Activated T-cell treated with anti-CD3 and anti-CD28 coated beads, Interleukin-2, amount 50 U/mL, for 72 hours (primary cell): ENCODE measurements at regions not wholly inside any gene's neighbourhood (a gene's known extent, or its start where the extent isn't known, plus 50 kb on each side); places are given as distances from the start of the nearest gene placed in this dataset.

Experiments
- ATAC-seq, 2 donors: fragments of 150-1000 bp; cut with Tn5 transposase; replicated peaks in 1 of 2; 2 replicates each; pipeline ENCODE4 v1.10.0; 2021; ENCODE audit warnings: moderate library complexity in 2 of 2, mild to moderate bottlenecking in 1 of 2
- DNase-seq, 2 donors: peaks; one replicate each; pipeline ENCODE4 v3.0.0; 2021 to 2022; ENCODE audit warnings: mixed read lengths in 1 of 2
- H3K27ac Mint-ChIP-seq: one replicate; pipeline ENCODE4 v1.8.0; 2022; ENCODE audit warnings: mild to moderate bottlenecking, moderate library complexity, mixed read lengths
- H3K27me3 Mint-ChIP-seq: one replicate; pipeline ENCODE4 v1.8.0; 2022; ENCODE audit warnings: low read depth, mixed read lengths
- H3K36me3 Mint-ChIP-seq, 2 donors: one replicate each; pipeline ENCODE4 v1.8.0; 2022; ENCODE audit warnings: mixed read lengths in 2 of 2, mild to moderate bottlenecking in 1 of 2; ENCODE audit not compliant: insufficient read depth in 2 of 2
- H3K4me1 Mint-ChIP-seq: one replicate; pipeline ENCODE4 v1.8.0; 2022; ENCODE audit warnings: low read depth, mixed read lengths
- H3K4me3 Mint-ChIP-seq, 2 donors: one replicate each; pipeline ENCODE4 v1.8.0; 2022; ENCODE audit warnings: mild to moderate bottlenecking in 2 of 2, mixed read lengths in 2 of 2, moderate library complexity in 2 of 2
- H3K9me3 Mint-ChIP-seq, 2 donors: one replicate each; pipeline ENCODE4 v1.8.0; 2022; ENCODE audit warnings: mixed read lengths in 2 of 2

DNA sequence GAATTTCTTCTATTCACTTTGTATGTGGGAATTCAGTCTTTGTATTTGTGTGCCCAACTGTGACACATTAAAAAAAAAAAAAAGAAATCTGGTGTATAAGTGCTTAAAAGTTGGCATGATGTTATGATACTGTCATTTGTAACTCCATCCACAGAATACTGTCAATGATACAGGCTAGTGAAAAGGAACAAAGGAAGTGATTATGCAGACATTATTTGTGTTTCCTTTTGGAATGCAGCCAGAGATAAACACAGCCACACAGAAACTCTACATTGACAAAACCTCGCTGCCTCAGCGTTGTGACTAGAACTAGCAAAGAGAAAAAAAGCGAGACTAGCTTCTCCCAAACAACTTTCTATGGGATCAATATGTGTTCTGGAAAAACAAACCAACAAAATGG lies 519.2 kb upstream of the AGTR1 start:
- DNase-seq (no peak), ATAC-seq (no peak)
- Mint-ChIP-seq H3K36me3 (no peaks in the 10 kb centered on the region), H3K27me3 (no peaks in the 10 kb centered on the region), H3K27ac (no peak overlapping the region), H3K4me1 (no peaks in the 10 kb centered on the region), H3K4me3 (no peak overlapping the region), H3K9me3 (peaks cover 0 to 3% of the 10 kb centered on the region in 2 donors)

DNA sequence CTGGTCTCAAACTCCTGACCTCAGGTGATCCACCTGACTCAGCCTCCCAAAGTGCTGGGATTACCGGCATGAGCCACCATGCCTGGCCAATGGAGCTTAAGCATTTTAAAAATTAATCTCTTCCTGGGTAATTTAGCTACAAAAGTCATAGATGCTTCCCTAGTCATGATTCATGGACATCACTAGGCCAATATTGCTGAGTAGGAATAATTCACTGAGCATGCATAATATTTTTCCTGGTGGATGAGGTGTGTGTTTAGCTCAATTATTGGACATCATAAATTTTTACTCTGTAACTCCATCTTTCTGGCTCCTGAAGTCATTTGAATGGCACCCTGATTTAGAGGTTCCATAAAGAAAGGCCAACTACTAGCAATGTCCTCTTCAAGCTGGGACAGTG lies 512.9 kb upstream of the AGTR1 start:
- ATAC-seq (no peak), DNase-seq (no peak)
- Mint-ChIP-seq H3K4me1 (no peaks in the 10 kb centered on the region), H3K36me3 (no peaks in the 10 kb centered on the region), H3K4me3 (no peak overlapping the region), H3K27me3 (no peaks in the 10 kb centered on the region), H3K9me3 (peaks cover 0 to 3% of the 10 kb centered on the region in 2 donors), H3K27ac (no peak overlapping the region)

DNA sequence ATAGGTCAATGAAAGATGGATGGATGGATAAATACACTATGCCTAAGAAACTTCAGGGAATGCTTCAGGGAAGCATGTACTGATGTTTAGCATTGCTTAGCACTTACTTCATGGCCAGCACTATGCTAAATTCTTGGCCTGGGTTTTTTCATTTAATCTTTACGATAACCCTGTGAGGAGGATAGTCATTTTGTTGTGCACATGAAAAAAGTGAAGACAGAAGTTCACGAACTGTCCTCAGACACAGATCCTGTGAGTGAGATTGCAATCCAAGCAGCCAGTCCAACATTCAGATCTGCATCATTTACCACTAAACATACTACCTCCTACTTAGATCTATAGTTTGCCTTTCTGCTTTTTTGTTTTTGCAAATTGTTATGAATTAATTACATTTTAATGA lies 510.8 kb upstream of the AGTR1 start:
- H3K4me3 Mint-ChIP-seq, result no peak overlapping the region
- H3K36me3 Mint-ChIP-seq, result no peaks in the 10 kb centered on the region
- H3K9me3 Mint-ChIP-seq, result peaks cover 0 to 1% of the 10 kb centered on the region in 2 donors
- H3K27ac Mint-ChIP-seq, result no peak overlapping the region
- no peak for ATAC-seq
- no peaks in the 10 kb centered on the region for H3K4me1 Mint-ChIP-seq
- H3K27me3 Mint-ChIP-seq, result no peaks in the 10 kb centered on the region
- no peak for DNase-seq

DNA sequence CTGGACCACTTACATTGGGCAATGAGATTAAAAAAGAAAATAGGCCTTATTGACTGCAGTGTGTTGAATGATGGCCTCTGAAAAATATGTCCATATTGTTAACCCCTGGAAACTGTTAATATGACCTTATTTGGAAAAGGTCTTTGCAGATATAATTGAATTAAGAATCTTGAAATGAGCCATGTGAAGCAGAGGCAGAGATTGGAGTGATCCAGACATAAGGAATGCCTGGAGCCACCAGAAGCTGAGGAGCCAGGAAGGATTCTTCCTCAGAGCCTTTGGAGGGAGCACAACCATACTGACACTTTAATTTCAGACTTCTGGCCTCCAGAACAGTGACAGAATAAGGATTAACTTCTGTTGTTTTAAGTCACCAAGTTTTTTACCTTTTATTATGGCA lies 510.4 kb upstream of the AGTR1 start:
- Mint-ChIP-seq H3K9me3 (peaks cover 0 to 1% of the 10 kb centered on the region in 2 donors), H3K27ac (no peak overlapping the region), H3K4me1 (no peaks in the 10 kb centered on the region), H3K36me3 (no peaks in the 10 kb centered on the region), H3K27me3 (no peaks in the 10 kb centered on the region), H3K4me3 (no peak overlapping the region)
- ATAC-seq, result no peak
- no peak for DNase-seq

DNA sequence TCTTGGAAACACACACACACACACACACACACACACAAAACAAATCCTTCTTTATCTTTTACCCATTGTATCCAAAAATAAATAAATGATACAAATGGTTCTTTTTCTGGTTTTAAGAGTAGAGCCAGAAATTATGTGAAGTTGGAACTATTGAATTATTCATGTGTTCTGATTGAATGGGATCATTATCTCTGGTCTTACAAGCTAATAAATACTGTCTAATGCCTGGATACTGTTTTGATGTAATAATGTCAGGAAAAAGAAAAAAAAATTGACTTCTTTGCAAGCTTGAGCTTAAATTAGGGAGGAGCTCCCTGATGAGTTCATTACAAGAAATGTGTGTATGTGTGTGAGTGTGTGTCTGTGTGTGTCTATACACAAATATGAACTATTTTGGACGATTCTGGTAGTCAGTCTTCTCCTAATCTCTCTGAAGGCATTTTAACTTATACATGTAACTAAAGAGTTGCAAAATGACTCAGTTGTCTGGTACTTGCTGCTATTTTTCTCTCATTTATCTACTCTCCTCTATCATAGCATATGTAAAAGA lies 507.2 kb upstream of the AGTR1 start:
- Mint-ChIP-seq H3K9me3 (peaks cover 0 to 3% of the 10 kb centered on the region in 2 donors), H3K27ac (no peak overlapping the region), H3K4me3 (no peak overlapping the region), H3K4me1 (no peaks in the 10 kb centered on the region), H3K27me3 (no peaks in the 10 kb centered on the region), H3K36me3 (no peaks in the 10 kb centered on the region)
- DNase-seq (no peak), ATAC-seq (no peak)

DNA sequence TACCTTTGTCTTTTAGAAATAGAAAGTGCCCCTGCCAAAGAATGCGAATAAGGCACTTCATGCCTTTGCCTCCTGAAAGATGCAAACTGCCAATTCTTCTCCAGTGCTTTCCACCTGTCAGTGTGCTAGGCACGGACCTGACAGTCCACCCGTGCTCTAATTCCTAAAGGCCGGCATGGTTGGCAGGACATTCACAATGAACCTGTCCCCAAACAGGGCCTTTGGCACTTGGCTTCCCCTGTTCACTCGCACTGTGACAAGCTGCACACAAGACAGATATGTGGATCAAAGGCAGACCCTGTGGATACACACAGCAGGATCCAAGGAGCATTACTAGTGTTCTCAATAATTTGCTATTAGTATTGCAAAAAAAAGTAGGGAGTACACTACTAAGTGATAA lies 505.7 kb upstream of the AGTR1 start:
- ATAC-seq (no peak), DNase-seq (no peak)
- Mint-ChIP-seq H3K4me3 (no peak overlapping the region), H3K27me3 (no peaks in the 10 kb centered on the region), H3K9me3 (peaks cover 0 to 2% of the 10 kb centered on the region in 2 donors), H3K27ac (no peak overlapping the region), H3K36me3 (no peaks in the 10 kb centered on the region), H3K4me1 (no peaks in the 10 kb centered on the region)

DNA sequence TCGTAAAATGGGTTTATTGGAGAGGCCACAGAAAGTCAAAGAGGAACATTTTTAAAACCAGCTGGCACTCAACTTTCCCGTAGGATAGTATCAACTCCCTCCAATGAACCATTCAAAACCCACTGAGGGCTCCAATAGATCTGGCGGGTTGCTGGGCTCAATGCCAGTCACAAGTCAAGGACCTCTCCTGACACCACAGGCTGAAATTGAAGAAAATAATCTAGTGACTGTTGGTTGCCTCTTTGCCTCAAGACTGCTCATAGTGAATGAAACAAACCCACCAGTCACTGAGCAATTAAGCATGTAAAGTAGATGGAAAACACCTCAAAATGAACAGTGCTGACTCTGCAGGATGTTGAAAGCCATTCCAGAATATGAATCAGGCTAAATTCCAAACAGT lies 500.6 kb upstream of the AGTR1 start:
- no peak overlapping the region for H3K4me3 Mint-ChIP-seq
- H3K9me3 Mint-ChIP-seq, result peaks cover 5 to 10% of the 10 kb centered on the region in 2 donors
- no peaks in the 10 kb centered on the region for H3K27me3 Mint-ChIP-seq
- no peak overlapping the region for H3K27ac Mint-ChIP-seq
- ATAC-seq (no peak), DNase-seq (no peak)
- H3K4me1 Mint-ChIP-seq, result no peaks in the 10 kb centered on the region
- H3K36me3 Mint-ChIP-seq, result peaks cover 0 to 2% of the 10 kb centered on the region in 2 donors

DNA sequence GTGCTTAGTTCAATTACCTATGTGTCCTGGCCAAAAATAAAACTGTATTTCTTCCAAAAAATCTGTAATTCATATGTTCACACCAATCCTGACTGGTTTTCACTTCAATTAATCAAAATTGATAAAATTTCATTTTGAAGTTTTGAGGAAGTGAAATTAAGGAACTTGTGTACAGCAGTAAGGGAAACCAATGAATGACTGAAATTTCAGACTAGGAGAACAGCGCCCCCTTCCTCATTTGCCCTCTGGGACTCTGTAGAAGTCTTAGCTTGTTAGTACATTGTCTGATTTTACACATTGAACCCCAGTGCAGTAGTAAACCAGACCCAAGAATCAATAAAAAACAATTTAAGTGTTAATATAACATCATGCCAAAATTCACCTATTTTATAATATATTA lies 495.3 kb upstream of the AGTR1 start:
- H3K27me3 Mint-ChIP-seq, result no peaks in the 10 kb centered on the region
- H3K27ac Mint-ChIP-seq, result no peak overlapping the region
- peaks cover 0 to 2% of the 10 kb centered on the region in 2 donors for H3K36me3 Mint-ChIP-seq
- no peaks in the 10 kb centered on the region for H3K4me1 Mint-ChIP-seq
- peaks cover 5 to 8% of the 10 kb centered on the region in 2 donors for H3K9me3 Mint-ChIP-seq
- no peak overlapping the region for H3K4me3 Mint-ChIP-seq
- ATAC-seq, result no peak
- DNase-seq, result no peak

DNA sequence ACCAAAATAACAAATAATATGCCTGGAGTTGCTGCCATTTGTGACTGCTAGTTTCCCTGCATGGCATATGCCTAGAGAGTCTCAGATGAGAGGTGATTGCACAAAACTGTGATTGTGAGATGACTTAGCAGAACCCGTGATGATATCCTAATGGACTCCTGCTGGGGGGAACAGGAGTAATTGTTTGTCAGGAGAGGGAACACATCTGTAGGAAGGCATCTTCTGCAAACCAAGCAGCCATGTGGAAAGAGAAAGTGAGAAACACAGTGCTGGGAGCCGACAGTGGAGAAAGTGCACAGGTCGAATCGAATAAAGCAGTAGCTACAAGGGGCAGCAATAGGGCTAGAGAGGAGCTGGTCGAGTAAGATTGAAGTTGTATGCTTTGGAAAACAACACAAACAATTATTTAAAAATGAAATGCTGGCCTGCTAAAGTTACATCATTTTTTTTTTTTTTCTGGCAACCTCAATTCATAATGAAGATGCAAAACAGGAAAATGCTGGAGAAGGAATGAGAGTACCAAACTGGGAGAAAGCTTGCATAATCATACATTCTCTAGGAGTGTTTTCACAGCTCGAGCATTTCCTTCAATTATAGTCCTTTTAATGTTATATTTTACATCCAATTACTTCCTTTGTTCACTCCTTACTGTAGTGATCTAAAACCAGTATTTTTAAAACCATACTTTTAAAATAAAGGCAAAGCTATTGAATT lies 494.2 kb upstream of the AGTR1 start:
- Mint-ChIP-seq H3K4me3 (no peak overlapping the region), H3K27ac (no peak overlapping the region), H3K9me3 (peaks cover 4 to 6% of the 10 kb centered on the region in 2 donors), H3K4me1 (no peaks in the 10 kb centered on the region), H3K36me3 (peaks cover 0 to 2% of the 10 kb centered on the region in 2 donors), H3K27me3 (no peaks in the 10 kb centered on the region)
- DNase-seq (no peak), ATAC-seq (no peak)

DNA sequence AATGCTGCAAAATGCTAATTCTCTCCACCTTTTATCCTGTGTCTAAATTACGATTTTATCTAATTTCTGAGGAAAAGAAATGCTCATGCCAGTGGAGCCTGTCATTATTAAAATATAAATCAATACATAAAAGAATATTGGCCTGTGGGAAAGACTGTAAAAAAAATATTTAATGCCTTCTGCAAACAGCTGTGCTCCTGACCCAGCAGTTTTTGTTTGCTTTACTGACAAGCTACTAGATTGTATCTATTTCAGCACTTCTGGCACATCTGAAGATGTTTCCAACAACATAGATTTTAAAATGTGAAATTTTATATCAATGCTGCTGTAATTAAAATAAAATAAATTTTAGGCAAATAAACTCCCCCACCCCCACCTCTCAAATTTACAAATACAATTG lies 493.6 kb upstream of the AGTR1 start:
- Mint-ChIP-seq H3K27me3 (no peaks in the 10 kb centered on the region), H3K4me1 (no peaks in the 10 kb centered on the region), H3K27ac (no peak overlapping the region), H3K36me3 (peaks cover 0 to 2% of the 10 kb centered on the region in 2 donors), H3K4me3 (no peak overlapping the region), H3K9me3 (peaks cover 4 to 6% of the 10 kb centered on the region in 2 donors)
- ATAC-seq (no peak), DNase-seq (no peak)

DNA sequence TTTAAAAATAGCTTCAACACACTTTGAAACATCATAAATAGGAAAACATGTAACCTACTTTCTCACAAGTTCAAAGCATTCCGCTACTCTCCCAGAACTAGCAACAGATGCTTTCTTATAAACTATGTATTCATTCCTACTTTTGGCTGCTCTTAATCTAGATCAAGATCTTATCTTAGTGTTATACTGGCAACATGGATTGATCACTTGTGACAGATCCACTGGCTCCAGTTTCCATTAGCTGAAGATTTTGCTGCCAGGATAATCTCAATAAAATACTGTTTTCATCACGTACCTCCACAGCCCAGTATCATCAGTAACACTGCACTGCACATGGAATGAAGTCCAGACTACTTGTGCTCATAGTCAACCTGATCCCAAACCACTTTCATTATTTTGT lies 491.7 kb upstream of the AGTR1 start:
- Mint-ChIP-seq H3K36me3 (no peaks in the 10 kb centered on the region), H3K9me3 (peaks cover under 1 to 2% of the 10 kb centered on the region in 2 donors), H3K27me3 (no peaks in the 10 kb centered on the region), H3K4me1 (no peaks in the 10 kb centered on the region), H3K4me3 (no peak overlapping the region), H3K27ac (no peak overlapping the region)
- ATAC-seq (no peak), DNase-seq (no peak)

DNA sequence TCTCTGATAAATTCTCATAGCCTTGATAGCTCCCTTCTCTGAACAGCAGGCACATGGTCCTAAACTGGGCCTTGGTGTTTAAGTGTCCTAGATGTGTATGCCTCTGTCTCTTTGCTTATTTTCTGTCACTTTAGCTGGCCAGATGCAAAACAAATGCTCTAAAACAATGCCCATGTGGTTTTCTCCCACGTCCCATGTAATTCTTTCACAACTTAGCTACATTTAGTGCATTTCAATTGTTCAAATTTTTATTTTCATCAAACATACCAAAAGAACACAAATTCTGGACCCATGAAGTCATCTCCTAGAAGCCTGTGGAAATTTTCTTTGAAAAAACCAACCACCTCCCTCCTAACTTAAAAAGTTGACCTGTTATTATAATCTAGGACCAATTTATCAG lies 491.3 kb upstream of the AGTR1 start:
- Mint-ChIP-seq H3K27me3 (no peaks in the 10 kb centered on the region), H3K27ac (no peak overlapping the region), H3K4me1 (no peaks in the 10 kb centered on the region), H3K9me3 (peaks cover 0 to 2% of the 10 kb centered on the region in 2 donors), H3K36me3 (no peaks in the 10 kb centered on the region), H3K4me3 (no peak overlapping the region)
- DNase-seq (no peak), ATAC-seq (no peak)

DNA sequence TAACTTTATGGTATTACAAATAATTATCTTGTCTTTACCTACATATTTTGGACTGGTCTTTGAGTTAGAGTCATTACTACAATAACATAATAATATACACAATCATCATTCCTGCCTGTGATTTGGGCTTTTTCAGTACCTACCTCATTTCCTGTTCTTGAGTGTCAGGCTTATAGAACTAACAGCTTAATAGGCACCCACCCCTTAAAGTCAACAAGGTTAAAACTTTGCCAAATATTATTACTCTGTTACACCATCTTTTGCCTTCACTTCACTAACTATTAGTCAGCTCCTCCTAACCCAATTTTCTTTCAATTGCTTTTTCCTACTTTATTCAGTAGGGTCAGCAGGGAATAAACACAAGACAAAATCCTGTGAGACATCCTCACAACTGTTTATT lies 488.7 kb upstream of the AGTR1 start:
- ATAC-seq, result no peak
- no peak overlapping the region for H3K4me3 Mint-ChIP-seq
- H3K36me3 Mint-ChIP-seq, result no peaks in the 10 kb centered on the region
- no peak overlapping the region for H3K27ac Mint-ChIP-seq
- H3K27me3 Mint-ChIP-seq, result no peaks in the 10 kb centered on the region
- H3K4me1 Mint-ChIP-seq, result no peaks in the 10 kb centered on the region
- H3K9me3 Mint-ChIP-seq, result peaks cover 0 to 5% of the 10 kb centered on the region in 2 donors
- DNase-seq, result no peak

DNA sequence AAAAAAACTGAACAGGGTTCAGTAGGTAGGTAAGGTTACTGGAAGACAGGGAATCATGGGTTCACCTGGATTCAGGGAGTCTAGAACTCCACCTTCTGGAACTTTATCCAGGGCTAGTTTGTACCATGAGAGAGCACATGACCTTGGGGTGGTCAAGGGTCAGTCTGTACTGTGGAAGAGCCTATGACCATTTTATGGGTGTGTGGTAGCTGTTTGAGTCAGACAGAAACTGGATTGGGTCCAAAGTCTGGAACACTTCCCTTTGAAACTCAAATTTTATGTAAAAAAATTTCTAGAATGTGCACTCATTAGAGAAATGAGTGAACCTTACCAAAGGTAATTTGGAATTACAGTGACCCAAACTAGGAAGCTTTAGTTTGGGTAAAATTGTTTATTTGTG lies 486.0 kb upstream of the AGTR1 start:
- H3K4me1 Mint-ChIP-seq, result no peaks in the 10 kb centered on the region
- H3K36me3 Mint-ChIP-seq, result no peaks in the 10 kb centered on the region
- DNase-seq (no peak), ATAC-seq (no peak)
- no peak overlapping the region for H3K4me3 Mint-ChIP-seq
- H3K27me3 Mint-ChIP-seq, result no peaks in the 10 kb centered on the region
- H3K9me3 Mint-ChIP-seq, result peaks cover 0 to 7% of the 10 kb centered on the region in 2 donors
- no peak overlapping the region for H3K27ac Mint-ChIP-seq
